ENCODE measurements at regions not wholly inside any gene's neighbourhood (a gene's known extent, or its start where the extent isn't known, plus 50 kb on each side); places are given as distances from the start of the nearest gene placed in this dataset.

DNA sequence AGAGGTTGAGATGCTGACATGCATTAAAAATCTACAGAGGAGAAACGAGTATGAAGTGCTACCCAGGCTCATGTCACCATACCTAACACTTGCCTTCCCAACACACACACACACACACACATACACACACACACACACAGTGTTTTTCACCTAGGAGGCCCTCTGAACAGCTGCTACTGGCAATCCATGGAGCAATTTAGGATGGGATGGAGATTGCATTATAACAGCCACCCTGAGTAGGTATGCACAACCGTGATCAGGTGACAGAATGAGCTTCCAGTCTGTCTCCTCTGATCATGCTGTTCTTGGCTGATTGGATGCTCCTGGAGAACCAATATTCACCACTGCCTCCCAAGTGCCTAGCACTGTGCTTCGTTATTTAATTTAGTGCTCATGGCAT, 528.5 kb upstream of the CDH5 start:
- no peaks in the 10 kb centered on the region for H3K9me3 Mint-ChIP-seq (ENCODE audit: insufficient read depth)
- H3K27me3 Mint-ChIP-seq, result no peaks in the 10 kb centered on the region
- intact Hi-C loops (cut with micrococcal nuclease), result no loop called here
- ChIA-PET CTCF (no interaction called here), POLR2A (no interaction called here)
- Histone ChIP-seq H3K27me3 (replicated peaks in 1 of 4; ENCODE audit: control extremely low read depth in 1 of 4, control insufficient read depth in 3 of 4, insufficient read depth in 4 of 4, low read length in 3 of 4) (no peaks in the 10 kb centered on the region), H3K79me2 (ENCODE audit: control insufficient read depth, insufficient read depth, low read length) (no peaks in the 10 kb centered on the region), H2AFZ (ENCODE audit: insufficient read depth, low read depth, low read length, poor library complexity, severe bottlenecking) (no peak overlapping the region), H3K36me3 (replicated peaks in 1 of 2; ENCODE audit: control extremely low read depth in 1 of 2, control insufficient read depth in 1 of 2, extremely low read depth in 1 of 2, insufficient read depth in 2 of 2, low read length in 1 of 2) (no peaks in the 10 kb centered on the region), H3K4me1 (ENCODE audit: control insufficient read depth in 2 of 2, insufficient read depth in 2 of 2, low read length in 2 of 2) (no peaks in the 10 kb centered on the region), H3K27ac (ENCODE audit: low read length in 2 of 2) (no peak overlapping the region), H3K4me2 (replicated peaks; ENCODE audit: low read depth, low read length, poor library complexity, severe bottlenecking) (no peak overlapping the region), H3K9me3 (ENCODE audit: control extremely low read depth in 1 of 3, control insufficient read depth in 2 of 3, insufficient read depth in 1 of 3, low read length in 2 of 3) (no peaks in the 10 kb centered on the region), H3K9ac (ENCODE audit: low read length) (no peak overlapping the region), H3K4me3 (ENCODE audit: control extremely low read depth in 1 of 5, extremely low read depth in 1 of 5, insufficient read depth in 1 of 5, low read depth in 2 of 5, low read length in 4 of 5) (no peak overlapping the region), H4K20me1 (ENCODE audit: control insufficient read depth, insufficient read depth, low read length, poor library complexity, severe bottlenecking) (no peaks in the 10 kb centered on the region)
- no peaks in the 10 kb centered on the region for H3K4me1 Mint-ChIP-seq
- H3K4me3 Mint-ChIP-seq, result no peak overlapping the region
- ATAC-seq (ENCODE audit: low read depth) (no peak), DNase-seq (no peak)
- H3K27ac Mint-ChIP-seq, result no peak overlapping the region
- WGBS (ENCODE audit: insufficient coverage), result 88% methylated on average over 1 of the region's 3 CpGs
- TF ChIP-seq EZH2 (IDR thresholded peaks at IDR 0.05; ENCODE audit: borderline replicate concordance, insufficient read depth, low read depth, low read length, poor library complexity, severe bottlenecking), result no peak
- TF ChIP-seq, protein P1, sequence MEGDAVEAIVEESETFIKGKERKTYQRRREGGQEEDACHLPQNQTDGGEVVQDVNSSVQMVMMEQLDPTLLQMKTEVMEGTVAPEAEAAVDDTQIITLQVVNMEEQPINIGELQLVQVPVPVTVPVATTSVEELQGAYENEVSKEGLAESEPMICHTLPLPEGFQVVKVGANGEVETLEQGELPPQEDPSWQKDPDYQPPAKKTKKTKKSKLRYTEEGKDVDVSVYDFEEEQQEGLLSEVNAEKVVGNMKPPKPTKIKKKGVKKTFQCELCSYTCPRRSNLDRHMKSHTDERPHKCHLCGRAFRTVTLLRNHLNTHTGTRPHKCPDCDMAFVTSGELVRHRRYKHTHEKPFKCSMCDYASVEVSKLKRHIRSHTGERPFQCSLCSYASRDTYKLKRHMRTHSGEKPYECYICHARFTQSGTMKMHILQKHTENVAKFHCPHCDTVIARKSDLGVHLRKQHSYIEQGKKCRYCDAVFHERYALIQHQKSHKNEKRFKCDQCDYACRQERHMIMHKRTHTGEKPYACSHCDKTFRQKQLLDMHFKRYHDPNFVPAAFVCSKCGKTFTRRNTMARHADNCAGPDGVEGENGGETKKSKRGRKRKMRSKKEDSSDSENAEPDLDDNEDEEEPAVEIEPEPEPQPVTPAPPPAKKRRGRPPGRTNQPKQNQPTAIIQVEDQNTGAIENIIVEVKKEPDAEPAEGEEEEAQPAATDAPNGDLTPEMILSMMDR (IDR thresholded peaks at IDR 0.05), result no peak

DNA sequence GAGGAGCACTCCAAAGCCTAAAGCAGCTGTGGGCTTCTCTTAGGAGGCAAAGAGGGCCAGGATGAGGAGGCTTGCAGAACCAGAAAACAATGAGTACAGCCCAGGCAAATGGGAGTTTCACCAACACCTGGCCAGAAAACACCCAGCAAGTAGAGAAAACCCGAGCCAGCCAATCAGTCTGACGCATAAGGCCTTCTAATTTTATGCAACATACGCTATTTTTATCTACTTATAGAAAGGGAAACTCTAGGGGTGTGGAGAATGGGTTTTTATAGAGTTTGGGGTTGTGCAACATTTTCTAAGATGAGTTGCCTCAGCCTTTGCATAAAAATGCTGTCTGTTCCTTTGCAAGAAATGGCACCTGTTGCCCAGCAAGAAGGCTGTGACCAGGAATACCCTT, 529.0 kb upstream of the CDH5 start:
- no peak overlapping the region for H3K4me3 ChIP-seq (ENCODE audit: control extremely low read depth in 1 of 5, extremely low read depth in 1 of 5, insufficient read depth in 1 of 5, low read depth in 2 of 5, low read length in 4 of 5)
- no peaks in the 10 kb centered on the region for H4K20me1 ChIP-seq (ENCODE audit: control insufficient read depth, insufficient read depth, low read length, poor library complexity, severe bottlenecking)
- ChIA-PET CTCF (no interaction called here), POLR2A (no interaction called here)
- H3K4me3 Mint-ChIP-seq, result no peak overlapping the region
- no peaks in the 10 kb centered on the region for H3K27me3 ChIP-seq (replicated peaks in 1 of 4; ENCODE audit: control extremely low read depth in 1 of 4, control insufficient read depth in 3 of 4, insufficient read depth in 4 of 4, low read length in 3 of 4)
- no peaks in the 10 kb centered on the region for H3K9me3 Mint-ChIP-seq (ENCODE audit: insufficient read depth)
- no peaks in the 10 kb centered on the region for H3K27me3 Mint-ChIP-seq
- intact Hi-C loops (cut with micrococcal nuclease), result no loop called here
- no peak for DNase-seq
- no peaks in the 10 kb centered on the region for H3K36me3 ChIP-seq (replicated peaks in 1 of 2; ENCODE audit: control extremely low read depth in 1 of 2, control insufficient read depth in 1 of 2, extremely low read depth in 1 of 2, insufficient read depth in 2 of 2, low read length in 1 of 2)
- H3K9ac ChIP-seq (ENCODE audit: low read length), result no peak overlapping the region
- no peaks in the 10 kb centered on the region for H3K9me3 ChIP-seq (ENCODE audit: control extremely low read depth in 1 of 3, control insufficient read depth in 2 of 3, insufficient read depth in 1 of 3, low read length in 2 of 3)
- no peaks in the 10 kb centered on the region for H3K4me1 ChIP-seq (ENCODE audit: control insufficient read depth in 2 of 2, insufficient read depth in 2 of 2, low read length in 2 of 2)
- WGBS (ENCODE audit: insufficient coverage), result no CpG with 5 or more reads among the region's 3 CpGs
- no peak overlapping the region for H3K27ac ChIP-seq (ENCODE audit: low read length in 2 of 2)
- no peak for ATAC-seq (ENCODE audit: low read depth)
- H2AFZ ChIP-seq (ENCODE audit: insufficient read depth, low read depth, low read length, poor library complexity, severe bottlenecking), result no peak overlapping the region
- no peaks in the 10 kb centered on the region for H3K79me2 ChIP-seq (ENCODE audit: control insufficient read depth, insufficient read depth, low read length)
- no peaks in the 10 kb centered on the region for H3K4me1 Mint-ChIP-seq
- H3K4me2 ChIP-seq (replicated peaks; ENCODE audit: low read depth, low read length, poor library complexity, severe bottlenecking), result no peak overlapping the region
- H3K27ac Mint-ChIP-seq, result no peak overlapping the region
- TF ChIP-seq, protein P1 (IDR thresholded peaks at IDR 0.05), result no peak
- TF ChIP-seq EZH2 (IDR thresholded peaks at IDR 0.05; ENCODE audit: borderline replicate concordance, insufficient read depth, low read depth, low read length, poor library complexity, severe bottlenecking), result no peak
